Neural cell (in vitro differentiated cells): ENCODE measurements at regions not wholly inside any gene's neighbourhood (a gene's known extent, or its start where the extent isn't known, plus 50 kb on each side); places are given as distances from the start of the nearest gene placed in this dataset.

Experiments
- EZH2 ChIP-seq: fragments of 200-600, 300-800 bp; shearing (Covaris generic), sonication (generic); IDR thresholded peaks from 2 replicates; pipeline ENCODE4 v1.6.1; 2014; ENCODE audit warnings: antibody characterized with exemption, low read length, borderline replicate concordance, mild to moderate bottlenecking; ENCODE audit not compliant: insufficient read depth, poor library complexity, severe bottlenecking
- POLR2AphosphoS5 ChIP-seq: IDR thresholded peaks from 2 replicates; pipeline ENCODE4 v1.6.1; 2012
- SMC3 ChIP-seq: fragments of 450-650 bp; conservative IDR thresholded peaks from 2 replicates; pipeline ENCODE4 v1.6.1; 2014; ENCODE audit warnings: antibody characterized with exemption, mild to moderate bottlenecking, moderate library complexity; ENCODE audit not compliant: poor library complexity
- TAF1 ChIP-seq: IDR thresholded peaks from 2 replicates; pipeline ENCODE4 v1.6.1; 2012; ENCODE audit warnings: low read depth
- TF ChIP-seq, protein P1 (sequence below): IDR thresholded peaks from 2 replicates; pipeline ENCODE4 v1.6.1; 2012; ENCODE audit warnings: borderline replicate concordance
- TF ChIP-seq, protein P2 (sequence below): fragments of 450-650 bp; IDR thresholded peaks from 2 replicates; pipeline ENCODE4 v1.5.1; 2014; ENCODE audit warnings: antibody characterized with exemption, mild to moderate bottlenecking, moderate library complexity; ENCODE audit not compliant: poor library complexity, severe bottlenecking

- TF ChIP-seq, protein P1, sequence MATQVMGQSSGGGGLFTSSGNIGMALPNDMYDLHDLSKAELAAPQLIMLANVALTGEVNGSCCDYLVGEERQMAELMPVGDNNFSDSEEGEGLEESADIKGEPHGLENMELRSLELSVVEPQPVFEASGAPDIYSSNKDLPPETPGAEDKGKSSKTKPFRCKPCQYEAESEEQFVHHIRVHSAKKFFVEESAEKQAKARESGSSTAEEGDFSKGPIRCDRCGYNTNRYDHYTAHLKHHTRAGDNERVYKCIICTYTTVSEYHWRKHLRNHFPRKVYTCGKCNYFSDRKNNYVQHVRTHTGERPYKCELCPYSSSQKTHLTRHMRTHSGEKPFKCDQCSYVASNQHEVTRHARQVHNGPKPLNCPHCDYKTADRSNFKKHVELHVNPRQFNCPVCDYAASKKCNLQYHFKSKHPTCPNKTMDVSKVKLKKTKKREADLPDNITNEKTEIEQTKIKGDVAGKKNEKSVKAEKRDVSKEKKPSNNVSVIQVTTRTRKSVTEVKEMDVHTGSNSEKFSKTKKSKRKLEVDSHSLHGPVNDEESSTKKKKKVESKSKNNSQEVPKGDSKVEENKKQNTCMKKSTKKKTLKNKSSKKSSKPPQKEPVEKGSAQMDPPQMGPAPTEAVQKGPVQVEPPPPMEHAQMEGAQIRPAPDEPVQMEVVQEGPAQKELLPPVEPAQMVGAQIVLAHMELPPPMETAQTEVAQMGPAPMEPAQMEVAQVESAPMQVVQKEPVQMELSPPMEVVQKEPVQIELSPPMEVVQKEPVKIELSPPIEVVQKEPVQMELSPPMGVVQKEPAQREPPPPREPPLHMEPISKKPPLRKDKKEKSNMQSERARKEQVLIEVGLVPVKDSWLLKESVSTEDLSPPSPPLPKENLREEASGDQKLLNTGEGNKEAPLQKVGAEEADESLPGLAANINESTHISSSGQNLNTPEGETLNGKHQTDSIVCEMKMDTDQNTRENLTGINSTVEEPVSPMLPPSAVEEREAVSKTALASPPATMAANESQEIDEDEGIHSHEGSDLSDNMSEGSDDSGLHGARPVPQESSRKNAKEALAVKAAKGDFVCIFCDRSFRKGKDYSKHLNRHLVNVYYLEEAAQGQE, result no peak
- TF ChIP-seq, protein P2, sequence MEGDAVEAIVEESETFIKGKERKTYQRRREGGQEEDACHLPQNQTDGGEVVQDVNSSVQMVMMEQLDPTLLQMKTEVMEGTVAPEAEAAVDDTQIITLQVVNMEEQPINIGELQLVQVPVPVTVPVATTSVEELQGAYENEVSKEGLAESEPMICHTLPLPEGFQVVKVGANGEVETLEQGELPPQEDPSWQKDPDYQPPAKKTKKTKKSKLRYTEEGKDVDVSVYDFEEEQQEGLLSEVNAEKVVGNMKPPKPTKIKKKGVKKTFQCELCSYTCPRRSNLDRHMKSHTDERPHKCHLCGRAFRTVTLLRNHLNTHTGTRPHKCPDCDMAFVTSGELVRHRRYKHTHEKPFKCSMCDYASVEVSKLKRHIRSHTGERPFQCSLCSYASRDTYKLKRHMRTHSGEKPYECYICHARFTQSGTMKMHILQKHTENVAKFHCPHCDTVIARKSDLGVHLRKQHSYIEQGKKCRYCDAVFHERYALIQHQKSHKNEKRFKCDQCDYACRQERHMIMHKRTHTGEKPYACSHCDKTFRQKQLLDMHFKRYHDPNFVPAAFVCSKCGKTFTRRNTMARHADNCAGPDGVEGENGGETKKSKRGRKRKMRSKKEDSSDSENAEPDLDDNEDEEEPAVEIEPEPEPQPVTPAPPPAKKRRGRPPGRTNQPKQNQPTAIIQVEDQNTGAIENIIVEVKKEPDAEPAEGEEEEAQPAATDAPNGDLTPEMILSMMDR, result no peak
- TF ChIP-seq SMC3 (no peak), TAF1 (no peak), EZH2 (no peak), POLR2AphosphoS5 (no peak)
Observed at GRCh38 chr1:214993419-214993818, 89.1 kb upstream of the KCNK2 start.
